ENCODE measurements at regions not wholly inside any gene's neighbourhood (a gene's known extent, or its start where the extent isn't known, plus 50 kb on each side); places are given as distances from the start of the nearest gene placed in this dataset.

- DNase-seq (ENCODE audit: low read depth in 2 of 2), result no peak
These were observed 356.3 kb upstream of the PKDCC start for GRCh38 chr2:41691561-41691960.

GRCh38 chr2:41694536-41695049 is 353.2 kb upstream of the PKDCC start:
- DNase-seq (ENCODE audit: low read depth in 2 of 2), result no peak

- no peak for DNase-seq (ENCODE audit: low read depth in 2 of 2)
These were observed 352.4 kb upstream of the PKDCC start for GRCh38 chr2:41695198-41696113.

GRCh38 chr2:41697389-41697788 is 350.4 kb upstream of the PKDCC start:
- DNase-seq (ENCODE audit: low read depth in 2 of 2), result no peak

- no peak for DNase-seq (ENCODE audit: low read depth in 2 of 2)
These were observed 349.0 kb upstream of the PKDCC start for GRCh38 chr2:41698678-41699422.

GRCh38 chr2:41701231-41701630 is 346.6 kb upstream of the PKDCC start:
- DNase-seq (ENCODE audit: low read depth in 2 of 2), result no peak

GRCh38 chr2:41703123-41703522 is 344.7 kb upstream of the PKDCC start:
- DNase-seq (ENCODE audit: low read depth in 2 of 2), result no peak

GRCh38 chr2:41705634-41706033 is 342.2 kb upstream of the PKDCC start:
- no peak for DNase-seq (ENCODE audit: low read depth in 2 of 2)

GRCh38 chr2:41706286-41706685 is 341.5 kb upstream of the PKDCC start:
- no peak for DNase-seq (ENCODE audit: low read depth in 2 of 2)

GRCh38 chr2:41707790-41708451 is 339.9 kb upstream of the PKDCC start:
- DNase-seq (ENCODE audit: low read depth in 2 of 2), result no peak

GRCh38 chr2:41709702-41710599 is 337.9 kb upstream of the PKDCC start:
- DNase-seq (ENCODE audit: low read depth in 2 of 2), result no peak

- DNase-seq (ENCODE audit: low read depth in 2 of 2), result no peak
These were observed 336.9 kb upstream of the PKDCC start for GRCh38 chr2:41710944-41711343.

- no peak for DNase-seq (ENCODE audit: low read depth in 2 of 2)
These were observed 336.1 kb upstream of the PKDCC start for GRCh38 chr2:41711736-41712135.

- no peak for DNase-seq (ENCODE audit: low read depth in 2 of 2)
These were observed 331.3 kb upstream of the PKDCC start for GRCh38 chr2:41716497-41716896.

- DNase-seq (ENCODE audit: low read depth in 2 of 2), result no peak
These were observed 330.0 kb upstream of the PKDCC start for GRCh38 chr2:41717839-41718238.

- no peak for DNase-seq (ENCODE audit: low read depth in 2 of 2)
These were observed 329.1 kb upstream of the PKDCC start for GRCh38 chr2:41718705-41719104.

GRCh38 chr2:41719756-41720155 is 328.1 kb upstream of the PKDCC start:
- DNase-seq (ENCODE audit: low read depth in 2 of 2), result no peak

GRCh38 chr2:41720331-41721251 is 327.2 kb upstream of the PKDCC start:
- no peak for DNase-seq (ENCODE audit: low read depth in 2 of 2)

GRCh38 chr2:41722668-41723369 is 325.0 kb upstream of the PKDCC start:
- DNase-seq (ENCODE audit: low read depth in 2 of 2), result no peak
